ENCODE measurements at regions not wholly inside any gene's neighbourhood (a gene's known extent, or its start where the extent isn't known, plus 50 kb on each side); places are given as distances from the start of the nearest gene placed in this dataset.
A peak's percentile ranks its signal among the peaks of the same experiment; 100 is the strongest.

- peak; percentile 56 for TF ChIP-seq ASH2L (IDR thresholded peaks at IDR 0.05; ENCODE audit: low read length)
- TF ChIP-seq BCL11A (IDR thresholded peaks at IDR 0.05; ENCODE audit: low read depth in 2 of 2, low read length in 2 of 2), result no peak
- TF ChIP-seq TEAD4 (IDR thresholded peaks at IDR 0.05; ENCODE audit: low read depth, low read length), result peak; percentile 81
- TF ChIP-seq POLR2A (IDR thresholded peaks at IDR 0.05; ENCODE audit: control extremely low read depth in 1 of 2, low read depth in 2 of 2, low read length in 2 of 2), result peak in 1 of 2 experiments; percentile 77; a peak in 2 of 3 replicates
- TF ChIP-seq CTCF (IDR thresholded peaks at IDR 0.05; ENCODE audit: control extremely low read depth in 1 of 3, insufficient read depth in 1 of 3, low read depth in 1 of 3, low read length in 3 of 3), result peak in 1 of 3 experiments; percentile 6; a peak in 1 of 4 replicates
- no peak for TF ChIP-seq MAFK (IDR thresholded peaks at IDR 0.05; ENCODE audit: low read depth, low read length)
- TF ChIP-seq SRF (IDR thresholded peaks at IDR 0.05; ENCODE audit: low read depth, low read length), result peak; percentile 43; the same call in 1 of the 2 replicates
- no peak for TF ChIP-seq EZH2 (IDR thresholded peaks at IDR 0.05; ENCODE audit: low read depth, low read length, severe bottlenecking)
- TF ChIP-seq KDM4A (IDR thresholded peaks at IDR 0.05; ENCODE audit: low read depth, low read length, severe bottlenecking), result no peak
- TF ChIP-seq USF2 (IDR thresholded peaks at IDR 0.05; ENCODE audit: low read length), result no peak
- TF ChIP-seq PHF8 (conservative IDR thresholded peaks at IDR 0.05; ENCODE audit: low read depth, low read length), result no peak
- no peak for TF ChIP-seq NRF1 (IDR thresholded peaks at IDR 0.05; ENCODE audit: low read depth, low read length)
- TF ChIP-seq YY1 (IDR thresholded peaks at IDR 0.05; ENCODE audit: low read depth, low read length), result 0 out of 2 replicates have a peak, but pooled peaks have one; percentile 19
- TF ChIP-seq SP4 (IDR thresholded peaks at IDR 0.05; ENCODE audit: low read length), result no peak
- TF ChIP-seq CREB1 (IDR thresholded peaks at IDR 0.05), result peak; percentile 80
- TF ChIP-seq TAF1 (IDR thresholded peaks at IDR 0.05; ENCODE audit: low read depth, low read length), result peak; percentile 62; the same call in 1 of the 2 replicates
Observed at GRCh38 chr1:224498574-224499170, 64.1 kb upstream of the WDR26 start (continued).

Measured in H1 (cell line).